PFSK-1 (cell line): ENCODE measurements at regions not wholly inside any gene's neighbourhood (a gene's known extent, or its start where the extent isn't known, plus 50 kb on each side); places are given as distances from the start of the nearest gene placed in this dataset.

Source experiments
- POLR2AphosphoS5 ChIP-seq: IDR thresholded peaks from 2 replicates; pipeline ENCODE4 v1.6.1; 2012; ENCODE audit warnings: low read depth, mild to moderate bottlenecking, control low read depth, low read length, moderate library complexity
- REST ChIP-seq, 2 experiments: IDR thresholded peaks; 2 replicates each; pipeline versions ENCODE4 v1.6.1 to v1.8.0; 2011 to 2012; ENCODE audit warnings: low read depth in 2 of 2, low read length in 2 of 2, control low read depth in 1 of 2, inconsistent platforms in 1 of 2, mild to moderate bottlenecking in 1 of 2, moderate library complexity in 1 of 2; ENCODE audit not compliant: insufficient read depth in 1 of 2

GRCh38 chr3:193978486-193978885 is 157.5 kb upstream of the HES1 start:
- no peak for TF ChIP-seq POLR2AphosphoS5
- no peak for TF ChIP-seq REST (IDR thresholded peaks at IDR 0.05; ENCODE audit: insufficient read depth in 1 of 2, low read depth in 2 of 2, low read length in 2 of 2)
